ENCODE measurements at regions not wholly inside any gene's neighbourhood (a gene's known extent, or its start where the extent isn't known, plus 50 kb on each side); places are given as distances from the start of the nearest gene placed in this dataset.

DNA sequence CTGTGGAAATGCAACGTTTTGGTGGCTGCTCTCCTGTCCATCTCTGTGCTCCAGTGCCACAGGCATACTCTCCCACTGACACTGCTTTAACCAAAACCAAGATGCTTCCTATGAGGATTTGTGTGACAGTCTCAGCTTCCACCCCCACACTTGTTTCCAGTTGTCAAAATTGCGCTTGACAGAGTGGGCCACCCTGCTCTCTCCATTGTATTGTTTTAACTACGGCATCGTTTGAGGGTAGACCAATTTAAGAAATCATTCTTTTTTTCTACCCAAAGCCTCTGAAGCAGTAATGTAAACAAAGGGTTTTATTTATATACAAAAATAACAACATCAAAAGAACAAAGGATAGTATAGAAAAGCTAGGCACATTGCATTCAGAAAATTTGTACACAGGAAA is 178.0 kb downstream of the INHBA start:
- DNase-seq (ENCODE audit: low spot score): no peak

DNA sequence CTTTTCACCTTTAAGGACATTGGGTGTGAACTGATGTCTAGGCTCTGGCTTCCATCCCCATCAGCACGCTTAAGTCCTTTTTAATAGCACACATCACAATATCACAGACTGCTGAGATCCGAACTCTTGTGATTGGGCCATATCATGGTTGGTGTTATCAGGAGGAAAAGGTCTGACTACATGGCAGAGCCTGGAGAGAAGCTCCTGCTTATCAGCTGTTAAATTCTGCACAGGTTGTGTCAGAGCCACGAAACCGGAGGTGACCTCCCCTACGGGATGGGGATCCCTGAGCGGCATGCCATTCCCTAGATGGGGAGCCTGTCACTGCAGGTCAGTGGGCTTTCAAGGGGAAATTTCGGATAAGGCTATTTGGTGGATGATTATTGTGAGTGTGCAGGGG is 182.4 kb downstream of the INHBA start:
- no peak for DNase-seq (ENCODE audit: low spot score)

DNA sequence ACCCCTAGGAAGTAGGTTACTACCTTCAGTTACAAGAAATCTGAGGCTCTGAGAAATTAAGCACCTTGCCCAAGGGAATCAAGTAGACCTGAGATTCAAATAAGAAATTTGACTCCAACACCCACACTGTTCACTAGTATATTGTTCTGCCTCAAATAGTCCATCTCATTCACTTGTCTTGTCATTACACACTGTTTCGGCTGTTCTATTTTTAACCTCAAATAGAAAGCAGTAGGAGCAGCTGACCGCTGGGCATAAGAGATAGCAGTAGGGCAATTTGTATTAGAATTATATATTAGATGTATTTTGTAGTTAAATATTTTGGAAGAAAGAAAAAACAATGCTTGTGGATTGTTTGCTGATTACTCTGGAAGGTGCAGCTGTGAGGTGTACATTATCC is 185.1 kb downstream of the INHBA start:
- no peak for DNase-seq (ENCODE audit: low spot score)

DNA sequence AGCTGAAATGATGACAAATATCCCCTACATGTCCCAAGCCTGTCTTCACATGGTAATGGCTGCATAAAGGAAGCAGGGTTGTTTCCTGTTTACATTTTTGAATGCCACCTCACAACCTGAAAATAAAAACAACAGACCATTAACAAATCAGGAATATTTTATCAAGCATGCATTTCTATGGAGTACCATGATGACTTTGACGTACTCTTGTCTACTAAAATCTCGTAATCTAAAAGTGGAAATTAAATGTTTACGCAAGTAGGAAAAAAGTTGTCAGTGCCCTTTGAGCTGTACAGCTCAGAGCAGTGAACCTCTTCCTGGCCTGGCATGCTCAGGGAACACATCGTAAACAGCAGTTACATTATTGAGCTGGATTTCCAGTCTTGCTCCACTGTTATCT is 194.1 kb downstream of the INHBA start:
- no peak for DNase-seq (ENCODE audit: low spot score)

DNA sequence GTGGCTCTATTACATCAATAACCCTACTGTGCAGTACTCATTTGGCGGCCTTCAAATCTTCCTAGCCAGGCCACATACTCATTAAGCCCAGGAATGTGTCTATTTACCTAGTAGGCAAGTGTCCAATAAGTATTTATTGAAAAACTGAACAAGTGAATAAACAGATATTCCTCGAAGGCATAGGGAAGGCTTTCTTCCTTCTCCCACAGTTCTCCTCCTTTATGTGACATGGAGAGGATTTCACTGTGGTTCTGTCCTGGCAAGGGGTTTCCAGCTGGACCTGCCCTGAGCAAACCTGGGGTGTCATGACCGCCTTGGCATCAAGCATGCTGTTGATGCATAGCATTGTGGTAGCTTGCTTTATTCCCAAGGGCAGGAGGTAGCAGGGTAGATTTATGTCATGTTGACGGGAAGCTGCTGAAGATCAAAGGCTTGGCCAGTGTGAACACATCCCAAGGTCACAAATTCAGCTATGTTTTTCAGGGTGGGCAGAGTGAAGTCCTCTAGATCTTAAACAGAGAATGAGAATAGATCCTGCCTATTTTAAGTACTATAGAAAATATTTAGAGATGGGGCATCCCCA is 195.1 kb downstream of the INHBA start:
- no peak for DNase-seq (ENCODE audit: low spot score)

DNA sequence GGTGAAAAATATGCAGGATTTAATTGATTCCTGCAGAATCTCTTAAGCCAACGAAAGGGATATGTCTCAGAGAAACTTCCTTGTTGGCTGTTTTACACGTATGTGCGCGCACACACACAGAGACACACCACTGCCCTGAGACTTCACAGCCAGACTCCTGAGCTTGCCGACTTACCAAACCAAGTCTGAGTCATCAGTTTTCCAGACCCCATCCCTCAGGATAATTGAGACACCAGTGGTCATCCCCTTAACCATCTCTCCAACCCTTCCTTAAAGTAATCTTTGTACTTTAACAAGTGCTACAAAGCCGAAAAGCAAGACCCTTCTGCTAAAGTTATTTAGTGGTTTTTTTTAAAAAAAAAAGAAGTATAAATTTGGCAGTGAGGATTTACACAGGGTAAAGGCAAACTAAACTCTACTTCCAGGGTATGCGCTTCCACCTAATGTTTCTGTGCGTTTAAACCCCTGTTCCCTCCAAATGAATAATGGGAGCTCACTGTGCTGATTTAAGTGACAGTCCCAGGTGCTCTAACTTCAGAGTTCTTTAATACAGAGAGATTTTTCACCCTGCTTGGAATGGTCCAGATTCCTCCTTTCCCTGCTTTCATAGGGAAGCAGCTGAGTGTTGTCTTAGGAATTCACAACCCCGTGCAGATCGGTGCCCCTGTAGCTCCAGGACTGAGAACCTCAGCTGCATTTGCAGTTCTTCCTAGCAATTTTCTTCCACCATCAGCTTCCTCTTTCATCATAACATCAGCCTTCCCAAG is 198.5 kb downstream of the INHBA start:
- no peak for DNase-seq (ENCODE audit: low spot score)

DNA sequence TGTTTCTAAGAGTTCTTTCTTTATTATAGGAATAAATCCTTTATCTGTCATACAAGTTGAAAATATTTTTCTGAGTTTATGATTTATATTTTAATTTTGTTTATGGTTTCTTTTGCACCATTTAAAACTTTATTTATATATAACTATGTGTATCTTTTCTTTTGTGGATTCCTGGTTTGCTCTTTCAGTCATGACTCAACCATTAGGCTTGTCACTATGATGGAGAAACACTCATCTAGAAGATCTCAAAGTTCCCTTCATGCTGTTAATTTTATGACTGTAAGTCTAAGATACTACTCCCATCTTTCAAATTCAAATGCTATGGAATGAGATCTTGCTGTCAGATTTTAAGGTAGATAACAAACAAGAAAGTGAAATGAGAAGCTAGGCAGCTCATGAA is 199.5 kb downstream of the INHBA start:
- no peak for DNase-seq (ENCODE audit: low spot score)

DNA sequence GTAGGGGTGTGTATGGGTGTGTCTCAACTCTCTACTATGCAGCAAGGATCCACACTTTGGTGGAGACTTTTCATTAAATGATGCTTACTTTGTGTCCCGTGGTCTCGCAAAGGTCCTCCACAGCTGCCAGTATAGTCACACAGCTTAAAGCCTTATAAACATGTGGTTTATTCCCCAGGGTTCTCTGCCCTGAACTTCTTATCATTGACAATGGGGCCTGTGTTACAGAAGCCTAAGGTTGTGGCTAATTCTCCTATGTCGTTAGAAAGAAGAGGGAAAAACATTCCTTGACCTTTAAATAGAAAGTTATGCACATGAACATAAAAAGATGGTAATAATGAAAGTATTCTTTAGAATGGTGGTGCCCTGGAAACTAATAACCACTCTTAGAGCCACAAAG is 201.4 kb downstream of the INHBA start:
- DNase-seq (ENCODE audit: low spot score): no peak

DNA sequence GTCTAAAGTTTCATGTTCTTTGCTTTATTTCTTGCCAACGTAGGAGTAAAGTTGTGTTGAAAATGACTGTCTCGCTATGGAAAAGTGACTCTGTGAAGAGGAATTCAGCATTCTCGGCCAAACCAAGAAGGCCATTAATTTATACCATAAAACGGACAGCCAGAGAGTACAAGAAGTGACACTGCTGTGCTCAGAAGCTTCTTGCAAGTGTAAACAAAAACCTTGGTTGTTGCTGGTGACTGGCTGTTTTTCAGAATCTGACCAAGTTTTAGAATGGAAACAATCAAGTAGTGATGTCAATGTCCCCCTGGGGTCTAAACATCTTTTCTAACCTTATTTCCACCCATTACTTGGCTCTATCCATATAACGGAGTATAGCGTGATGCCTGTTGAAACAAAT is 201.9 kb downstream of the INHBA start:
- no peak for DNase-seq (ENCODE audit: low spot score)

DNA sequence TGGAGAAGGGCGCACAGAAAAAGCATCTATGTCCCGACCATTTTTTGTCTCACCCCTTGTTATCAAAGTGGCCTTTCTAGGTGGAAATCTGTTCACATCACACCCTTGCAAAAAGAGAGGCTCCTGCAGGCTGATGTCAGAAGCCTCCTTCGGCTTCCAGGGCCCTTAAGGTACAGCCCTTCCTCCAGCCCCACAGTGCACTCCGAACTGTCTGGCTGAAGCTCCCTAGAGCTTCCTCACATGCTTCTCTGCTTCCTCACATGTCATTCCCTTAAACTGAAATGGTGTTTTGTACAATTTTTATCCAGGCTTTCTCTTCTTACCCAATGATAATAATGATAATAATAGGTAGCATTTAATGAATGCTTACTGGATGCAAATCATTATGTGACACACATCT is 210.3 kb downstream of the INHBA start:
- no peak for DNase-seq (ENCODE audit: low spot score)

DNA sequence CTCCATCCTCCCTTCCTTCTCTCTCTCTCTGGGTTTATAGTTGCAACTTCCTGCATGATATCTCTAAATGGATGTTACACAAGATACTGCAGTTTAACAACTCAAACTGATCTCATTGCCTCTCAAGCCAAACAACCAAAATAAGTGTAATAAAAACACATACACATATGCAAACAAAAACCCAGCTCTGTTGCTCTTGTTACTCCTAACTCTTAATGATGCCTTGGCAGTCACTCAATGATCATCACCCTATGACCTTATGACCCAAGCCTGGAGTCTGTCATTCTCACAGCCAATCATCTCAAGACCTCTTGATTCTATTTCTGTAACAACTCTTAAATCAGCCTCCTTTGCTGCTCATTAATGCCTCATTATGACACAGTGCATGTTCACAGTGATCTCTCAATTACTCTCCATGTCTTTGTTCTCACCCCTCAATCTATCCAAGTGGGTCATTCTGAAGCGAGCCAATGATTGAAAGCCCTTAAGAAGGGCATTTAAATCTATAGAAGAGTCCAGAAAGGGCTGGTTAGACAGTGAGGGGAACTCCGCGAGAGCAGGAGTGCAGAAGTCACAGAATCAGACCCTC is 210.9 kb downstream of the INHBA start:
- no peak for DNase-seq (ENCODE audit: low spot score)

DNA sequence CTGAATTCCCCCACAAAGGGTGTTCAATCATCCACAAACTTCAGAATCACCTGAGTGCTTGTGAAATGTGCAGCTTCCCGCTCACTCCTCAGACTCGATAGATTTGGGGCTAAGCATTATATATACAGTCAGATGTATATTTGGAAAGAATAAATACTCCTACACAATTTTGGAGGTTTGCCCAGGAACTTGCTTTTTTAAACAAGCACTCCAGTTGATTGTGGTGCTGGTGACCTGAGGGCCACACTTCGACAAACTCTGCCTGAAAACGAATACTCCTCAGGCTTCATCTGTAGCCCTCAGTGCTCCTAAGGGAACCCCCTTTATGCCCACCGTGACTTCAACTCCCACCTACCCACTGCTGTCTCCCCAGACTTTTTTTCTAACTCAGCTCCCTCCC is 211.6 kb downstream of the INHBA start:
- DNase-seq (ENCODE audit: low spot score): no peak

DNA sequence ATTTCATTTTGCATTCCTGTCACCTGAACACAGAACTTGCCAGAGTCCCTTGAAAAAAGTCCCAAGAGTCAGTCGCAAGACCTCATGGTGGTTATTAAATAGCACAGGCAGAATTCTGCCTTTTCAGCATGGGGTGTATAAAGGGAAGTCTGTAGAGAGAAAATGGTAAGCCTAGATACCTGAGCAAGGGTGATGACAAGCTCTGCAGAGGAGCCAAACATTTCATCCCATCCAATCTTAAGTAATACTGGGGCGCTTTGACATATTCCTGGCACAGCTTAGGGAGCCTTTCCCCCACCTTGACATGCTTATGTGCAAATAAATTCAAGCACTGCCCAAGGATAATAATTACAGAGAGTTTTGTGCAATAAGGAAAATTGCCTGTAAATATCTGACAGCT is 213.0 kb downstream of the INHBA start:
- no peak for DNase-seq (ENCODE audit: low spot score)

DNA sequence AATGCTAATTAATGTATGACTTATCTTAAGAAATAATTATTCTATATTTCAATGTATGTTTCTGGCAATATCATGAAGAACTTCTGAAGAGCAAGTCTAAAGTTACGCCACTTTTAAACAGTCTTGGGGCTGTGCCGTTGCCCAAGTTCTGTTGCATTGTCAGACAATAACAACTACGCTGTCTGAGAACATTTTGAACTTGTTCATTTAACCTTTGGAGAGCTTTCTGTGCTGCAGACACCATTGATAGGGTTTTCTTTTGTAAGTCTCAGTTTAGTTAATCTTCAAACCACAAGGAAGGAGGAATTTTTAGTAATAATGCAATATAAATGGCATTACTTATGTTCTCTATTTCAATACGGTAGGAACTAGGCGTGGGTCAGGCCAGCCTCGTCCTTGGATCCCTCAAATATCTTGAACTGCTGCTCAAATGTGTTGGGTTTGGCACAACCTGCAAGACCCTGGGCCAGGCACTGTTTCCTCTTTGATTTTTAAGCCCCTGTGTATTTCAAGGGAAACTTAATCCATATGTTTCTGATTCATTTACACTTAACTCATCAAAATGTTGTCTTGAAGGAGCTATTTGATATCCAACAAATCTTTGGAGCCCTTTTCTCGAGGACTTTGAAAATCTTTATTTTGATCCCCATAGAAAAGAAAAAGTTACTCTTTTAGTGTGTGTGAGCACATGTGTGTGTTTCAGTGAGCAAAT is 215.5 kb downstream of the INHBA start:
- DNase-seq (ENCODE audit: low spot score): no peak

DNA sequence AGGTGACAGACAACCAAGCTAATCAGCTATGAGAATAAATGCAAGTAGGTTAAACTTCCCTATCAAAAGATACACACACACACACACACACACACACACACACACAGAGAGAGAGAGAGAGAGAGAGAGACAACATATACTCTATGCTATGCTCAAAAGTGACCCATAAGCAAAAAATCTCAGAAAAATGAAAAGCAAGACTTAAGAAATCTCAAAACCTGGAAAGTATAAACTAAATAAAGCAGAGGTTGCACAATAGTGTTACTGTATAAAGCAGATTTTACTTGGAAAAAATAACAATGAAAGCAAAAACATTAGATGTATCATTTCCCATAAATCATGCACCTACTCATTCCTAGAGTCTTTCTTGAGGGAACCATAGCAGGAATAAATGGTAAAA is 221.5 kb downstream of the INHBA start:
- no peak for DNase-seq (ENCODE audit: low spot score)

DNA sequence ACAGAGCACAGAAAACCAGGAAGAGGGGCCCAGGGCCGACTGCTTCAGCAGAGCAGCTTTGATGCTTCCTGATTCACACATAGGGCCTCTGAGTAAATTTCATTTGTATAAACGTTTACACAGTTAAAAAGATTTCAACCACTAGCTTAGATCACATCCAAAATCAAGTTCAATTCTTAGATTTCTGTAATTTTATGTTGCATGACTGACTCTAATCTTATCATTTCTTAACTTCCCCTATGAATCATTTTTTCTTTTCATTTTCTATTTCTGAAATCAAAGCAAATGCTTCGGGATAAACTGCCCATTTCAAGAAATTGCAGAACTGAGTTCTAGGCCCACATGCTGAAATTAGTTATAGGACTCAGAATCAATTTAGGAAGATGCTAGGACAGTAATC is 224.7 kb downstream of the INHBA start:
- DNase-seq (ENCODE audit: low spot score): no peak

DNA sequence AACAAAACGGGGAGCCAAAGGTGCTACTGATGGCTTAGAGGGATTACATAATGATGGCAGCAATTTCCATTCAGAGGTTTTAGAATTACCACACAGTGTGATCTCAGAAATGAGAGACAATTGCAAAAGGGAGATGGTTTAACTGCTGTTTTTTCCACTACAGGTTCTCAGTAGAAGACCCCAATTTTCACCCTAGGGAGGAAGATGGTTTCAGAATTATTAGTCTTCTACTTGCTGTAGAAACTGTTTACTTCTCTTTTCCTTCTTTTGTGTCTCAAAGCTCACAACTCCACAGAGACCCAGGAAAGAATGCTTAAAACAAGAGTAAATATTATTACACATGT is 226.5 kb downstream of the INHBA start:
- DNase-seq (ENCODE audit: low spot score): no peak

DNA sequence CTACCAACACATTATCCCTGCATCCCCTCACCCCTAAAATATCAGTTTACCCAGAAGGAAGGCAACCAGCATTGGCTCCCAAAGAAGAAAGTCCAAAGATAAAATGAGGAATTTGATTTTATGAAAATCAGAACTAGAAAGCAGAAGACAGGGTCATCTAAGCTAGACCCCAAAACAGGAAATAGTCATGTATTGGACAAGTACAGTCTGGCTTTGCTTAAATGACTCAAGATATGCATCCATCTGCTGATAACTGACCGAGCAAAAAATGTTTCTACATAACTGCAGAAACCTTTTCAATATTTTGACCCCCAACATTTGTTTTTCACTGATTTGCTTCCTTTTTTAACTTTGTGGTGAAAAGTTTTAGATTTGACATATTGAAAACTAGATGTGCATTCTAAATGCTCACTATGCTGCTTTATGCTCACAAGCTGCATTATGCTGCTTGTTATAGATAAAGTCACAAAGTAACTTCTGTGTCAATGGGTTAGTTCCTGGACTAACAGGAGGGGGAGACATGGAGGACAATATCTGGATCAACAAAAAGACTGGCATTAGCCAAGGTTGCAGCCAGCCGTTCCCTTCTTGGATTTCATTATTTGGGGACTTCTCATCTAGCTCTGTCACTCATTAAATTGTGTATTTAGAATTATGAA is 227.0 kb downstream of the INHBA start:
- DNase-seq (ENCODE audit: low spot score): no peak

DNA sequence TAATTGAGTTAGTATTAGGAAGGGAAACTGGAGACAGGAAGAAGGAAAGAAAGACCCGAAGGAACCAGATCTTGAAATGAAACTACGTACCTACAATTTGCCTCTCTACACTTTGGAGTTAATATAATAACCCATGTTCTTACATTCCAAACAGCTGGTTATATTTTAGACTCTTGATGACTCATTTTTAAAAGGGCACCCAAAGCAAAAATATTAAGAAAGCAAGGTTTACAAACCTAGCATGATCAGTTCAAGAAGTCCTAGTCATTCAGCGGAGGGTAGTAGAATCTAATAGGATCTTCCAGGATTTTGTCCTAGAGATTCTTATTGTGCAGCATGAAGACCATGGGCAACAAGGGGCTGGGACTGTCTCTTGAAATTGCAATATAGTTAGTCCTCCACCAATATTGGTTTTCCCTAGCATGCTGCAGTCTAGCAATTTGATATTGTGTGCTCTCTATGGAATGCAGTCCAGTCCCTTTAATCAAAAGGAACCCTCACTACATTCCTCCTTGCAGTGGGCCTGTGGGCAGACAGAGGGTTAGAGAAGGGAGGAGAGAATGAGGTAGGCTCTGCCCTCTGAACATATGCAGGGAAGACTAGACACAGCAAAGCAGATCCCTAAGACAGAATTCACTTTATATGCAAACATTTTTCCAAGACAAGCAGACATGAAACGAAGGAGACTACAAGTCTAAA is 230.3 kb downstream of the INHBA start:
- DNase-seq (ENCODE audit: low spot score): no peak

DNA sequence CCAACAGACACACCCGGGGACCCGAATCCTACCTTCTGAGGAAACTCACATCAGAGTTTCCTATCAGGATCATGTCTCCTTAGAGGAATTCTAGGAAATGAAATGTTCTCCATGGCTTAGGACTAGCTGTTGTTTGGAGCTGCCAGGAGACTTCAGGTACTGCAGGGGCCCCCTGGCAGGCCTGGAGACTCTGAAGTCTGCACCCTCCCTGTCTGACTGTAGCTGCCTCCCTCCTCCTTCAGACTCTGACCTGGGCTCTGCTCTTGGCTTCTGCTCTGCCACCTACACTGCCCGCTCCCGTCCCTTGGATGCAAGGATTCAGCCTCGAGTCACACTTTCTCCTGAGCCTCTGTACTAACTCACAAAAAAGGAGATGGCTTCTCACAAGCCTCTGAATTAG is 232.8 kb downstream of the INHBA start:
- DNase-seq (ENCODE audit: low spot score): no peak

DNA sequence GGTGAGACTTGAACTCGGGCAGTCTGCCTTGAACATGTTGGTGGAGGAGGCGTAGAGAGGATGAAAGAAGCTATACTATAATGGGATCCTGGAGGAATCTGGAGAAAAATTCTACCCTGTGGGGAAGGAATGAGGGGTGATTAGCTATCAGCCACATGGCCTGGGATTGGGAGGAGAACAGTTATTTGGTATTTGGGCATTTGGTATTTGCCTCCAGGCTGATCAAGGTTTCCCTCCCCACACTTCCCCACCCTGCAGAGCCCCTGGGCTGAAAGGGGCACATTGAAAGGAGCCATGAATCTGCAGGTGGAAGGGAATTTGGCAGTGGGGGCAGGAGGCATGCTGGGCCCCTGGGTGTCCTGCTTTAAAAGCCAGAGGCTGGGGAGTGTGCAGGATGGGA is 235.3 kb downstream of the INHBA start:
- DNase-seq (ENCODE audit: low spot score): no peak

DNA sequence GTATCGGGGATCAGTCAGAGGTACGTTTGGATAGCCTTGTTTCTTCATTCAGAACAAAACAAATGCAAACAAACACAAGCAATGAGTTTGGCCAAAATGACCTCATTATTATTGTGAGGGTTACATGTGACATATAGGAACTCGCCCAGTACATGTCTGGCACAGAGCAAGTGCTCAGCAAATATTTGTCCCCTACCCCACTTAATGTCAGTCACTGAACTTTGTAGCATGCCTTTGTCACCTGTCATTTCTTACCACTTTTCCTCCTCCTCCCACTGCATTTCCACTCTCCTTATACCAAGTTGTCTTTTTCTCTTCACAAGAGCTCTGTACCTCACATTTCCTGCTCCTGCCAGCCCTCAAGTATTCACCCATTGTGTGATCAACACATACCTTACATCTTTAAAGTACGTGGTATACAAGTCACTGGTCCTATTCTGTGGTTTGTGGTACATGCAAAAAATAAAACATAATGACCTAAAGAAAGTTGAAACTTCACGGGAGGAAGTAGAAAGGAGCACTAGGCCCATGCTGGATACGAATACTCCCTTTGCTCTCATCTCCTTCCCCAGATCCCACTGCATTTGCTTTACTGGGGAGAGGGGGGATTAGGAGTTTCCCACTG is 236.0 kb downstream of the INHBA start:
- DNase-seq (ENCODE audit: low spot score): no peak

Data from iPS-NIHi11 (cell line).